Smooth muscle cell (in vitro differentiated cells): ENCODE measurements at regions not wholly inside any gene's neighbourhood (a gene's known extent, or its start where the extent isn't known, plus 50 kb on each side); places are given as distances from the start of the nearest gene placed in this dataset.

Source experiments
- DNase-seq: peaks from one replicate; lab custom pipeline; 2025; ENCODE audit not compliant: unreplicated experiment; lab: John Stamatoyannopoulos, UW
- H2AFZ ChIP-seq: fragments of 200-600 bp; sonication (generic); 2 replicates; pipeline ENCODE4 v1.6.0; 2016; ENCODE audit warnings: antibody characterized with exemption, low read depth, mild to moderate bottlenecking
- H3F3A ChIP-seq: fragments of 200-600 bp; sonication (generic); 2 replicates; pipeline ENCODE4 v1.6.0; 2017; ENCODE audit warnings: antibody characterized with exemption, low read depth
- H3K27ac ChIP-seq: fragments of 200-600 bp; sonication (generic); 2 replicates; pipeline ENCODE4 v1.5.1; 2016; ENCODE audit warnings: low read depth, mild to moderate bottlenecking
- H3K27me3 ChIP-seq: fragments of 200-600 bp; sonication (generic); 2 replicates; pipeline ENCODE4 v1.6.1; 2016; ENCODE audit warnings: low read depth, mild to moderate bottlenecking
- H3K36me3 ChIP-seq: fragments of 200-600 bp; sonication (generic); 2 replicates; pipeline ENCODE4 v1.5.1; 2016; ENCODE audit warnings: low read depth
- H3K4me1 ChIP-seq: fragments of 200-600 bp; sonication (generic); 2 replicates; pipeline ENCODE4 v1.5.1; 2016; ENCODE audit warnings: low read depth
- H3K4me2 ChIP-seq: fragments of 200-600 bp; sonication (generic); 2 replicates; pipeline ENCODE4 v1.6.0; 2016; ENCODE audit warnings: mild to moderate bottlenecking
- H3K4me3 ChIP-seq: fragments of 200-600 bp; sonication (generic); 2 replicates; pipeline ENCODE4 v1.5.1; 2016; ENCODE audit warnings: mild to moderate bottlenecking
- H3K79me2 ChIP-seq: fragments of 200-600 bp; sonication (generic); 2 replicates; pipeline ENCODE4 v1.6.0; 2016; ENCODE audit warnings: low read depth, mild to moderate bottlenecking
- H3K9ac ChIP-seq: fragments of 200-600 bp; sonication (generic); 2 replicates; pipeline ENCODE4 v1.6.0; 2016; ENCODE audit warnings: low read depth
- H3K9me3 ChIP-seq: fragments of 200-600 bp; sonication (generic); replicated peaks from 2 replicates; pipeline ENCODE4 v1.5.1; 2016; ENCODE audit warnings: low read depth
- H4K20me1 ChIP-seq: fragments of 200-600 bp; sonication (generic); 2 replicates; pipeline ENCODE4 v1.6.0; 2016; ENCODE audit warnings: low read depth
- CTCF ChIP-seq: fragments of 200-600 bp; sonication (generic); IDR thresholded peaks from 2 replicates; pipeline ENCODE4 v1.5.1; 2017; ENCODE audit warnings: borderline replicate concordance, mild to moderate bottlenecking, antibody characterized with exemption; ENCODE audit not compliant: insufficient read depth, poor library complexity, severe bottlenecking
- WGBS: methylation state at CpG from one replicate; pipeline ENCODE4 v1.1.7; 2016; ENCODE audit warnings: low lambda C conversion rate; 5-methylcytosine and 5-hydroxymethylcytosine counted together

GRCh38 chr5:159861086-159861485 is 55.2 kb upstream of the ADRA1B start:
- no peaks in the 10 kb centered on the region for H3K9me3 ChIP-seq
- no peak for DNase-seq
- no peaks in the 10 kb centered on the region for H4K20me1 ChIP-seq
- TF ChIP-seq CTCF, result no peak
- no peak overlapping the region for H3K4me2 ChIP-seq
- H3K27ac ChIP-seq, result no peak overlapping the region
- no peaks in the 10 kb centered on the region for H3K4me1 ChIP-seq
- H3K36me3 ChIP-seq, result no peaks in the 10 kb centered on the region
- WGBS, result 56% methylated on average over 3 of the region's 3 CpGs
- peaks cover 48% of the 10 kb centered on the region for H3K27me3 ChIP-seq
- H3K79me2 ChIP-seq, result no peaks in the 10 kb centered on the region
- no peak overlapping the region for H3K9ac ChIP-seq
- H2AFZ ChIP-seq, result no peak overlapping the region
- no peak overlapping the region for H3K4me3 ChIP-seq
- H3F3A ChIP-seq, result no peaks in the 10 kb centered on the region

GRCh38 chr5:159864885-159865691 is 51.2 kb upstream of the ADRA1B start:
- Histone ChIP-seq H3K36me3 (no peaks in the 10 kb centered on the region), H3K4me3 (no peak overlapping the region), H3K27me3 (peaks cover 50% of the 10 kb centered on the region), H3K79me2 (no peaks in the 10 kb centered on the region), H2AFZ (no peak overlapping the region), H3K9ac (no peak overlapping the region), H4K20me1 (no peaks in the 10 kb centered on the region), H3K27ac (no peak overlapping the region), H3K9me3 (no peaks in the 10 kb centered on the region), H3K4me1 (no peaks in the 10 kb centered on the region), H3F3A (no peaks in the 10 kb centered on the region), H3K4me2 (no peak overlapping the region)
- TF ChIP-seq CTCF, result no peak
- DNase-seq, result no peak
- 77% methylated on average over 13 of the region's 13 CpGs for WGBS

GRCh38 chr5:159866093-159866492 is 50.2 kb upstream of the ADRA1B start:
- Histone ChIP-seq H3F3A (no peaks in the 10 kb centered on the region), H3K9ac (no peak overlapping the region), H3K4me3 (no peak overlapping the region), H2AFZ (no peak overlapping the region), H3K4me2 (no peak overlapping the region), H3K27ac (no peak overlapping the region), H3K4me1 (no peaks in the 10 kb centered on the region), H3K79me2 (no peaks in the 10 kb centered on the region), H4K20me1 (no peaks in the 10 kb centered on the region), H3K27me3 (peaks cover 52% of the 10 kb centered on the region), H3K36me3 (no peaks in the 10 kb centered on the region), H3K9me3 (no peaks in the 10 kb centered on the region)
- 91% methylated on average over 5 of the region's 5 CpGs for WGBS
- TF ChIP-seq CTCF, result no peak
- DNase-seq, result no peak
